HG02759 (cell line): ENCODE measurements at regions not wholly inside any gene's neighbourhood (a gene's known extent, or its start where the extent isn't known, plus 50 kb on each side); places are given as distances from the start of the nearest gene placed in this dataset.

ENCODE experiments used
- ATAC-seq: cut with Tn5 transposase; IDR thresholded peaks from one replicate; pipeline ENCODE4 v1.9.1; 2021; ENCODE audit warnings: mild to moderate bottlenecking, moderate library complexity; ENCODE audit not compliant: unreplicated experiment

- no peak for ATAC-seq
Measured at GRCh38 chr18:24778810-24779418, 318.5 kb downstream of the HRH4 start.

DNA sequence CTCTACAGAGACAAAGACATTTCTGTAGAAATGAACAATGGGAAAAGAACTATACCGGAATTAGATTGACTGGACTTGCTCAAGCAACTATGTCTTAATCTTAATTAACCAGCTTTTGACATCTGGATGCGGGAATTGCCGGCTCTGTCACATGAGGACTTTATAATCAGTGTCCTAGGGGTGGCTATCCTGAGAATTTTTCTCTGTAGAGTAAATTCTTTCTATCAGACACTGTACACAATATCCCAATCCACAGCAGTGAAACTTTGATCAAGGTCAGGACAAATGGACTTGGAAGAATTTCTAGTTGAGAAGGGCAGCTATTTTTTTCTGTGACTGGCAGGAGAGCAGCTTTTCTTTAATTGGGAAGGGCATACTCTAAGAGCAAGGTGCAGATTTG is 322.1 kb downstream of the HRH4 start:
- ATAC-seq = no peak

DNA sequence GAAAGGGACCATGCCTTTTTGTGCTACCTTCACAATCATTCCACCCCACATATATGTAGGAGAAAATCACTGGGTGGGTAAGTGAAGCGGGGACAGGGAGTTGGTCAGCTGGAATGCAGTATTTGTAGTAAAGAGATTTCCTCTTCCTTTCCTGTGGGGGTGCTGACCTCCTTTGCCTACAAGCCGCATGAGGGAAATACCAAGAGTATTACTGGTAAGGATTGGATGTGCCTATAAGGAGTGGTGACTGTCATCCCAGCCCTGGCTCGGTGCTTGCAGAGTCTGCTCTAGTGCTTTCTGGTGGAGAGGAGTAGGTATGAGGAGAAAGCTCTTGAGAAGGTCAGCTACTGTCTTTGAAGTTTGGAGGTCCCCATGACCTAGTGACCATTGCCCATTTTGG is 324.6 kb downstream of the HRH4 start:
- no peak for ATAC-seq

DNA sequence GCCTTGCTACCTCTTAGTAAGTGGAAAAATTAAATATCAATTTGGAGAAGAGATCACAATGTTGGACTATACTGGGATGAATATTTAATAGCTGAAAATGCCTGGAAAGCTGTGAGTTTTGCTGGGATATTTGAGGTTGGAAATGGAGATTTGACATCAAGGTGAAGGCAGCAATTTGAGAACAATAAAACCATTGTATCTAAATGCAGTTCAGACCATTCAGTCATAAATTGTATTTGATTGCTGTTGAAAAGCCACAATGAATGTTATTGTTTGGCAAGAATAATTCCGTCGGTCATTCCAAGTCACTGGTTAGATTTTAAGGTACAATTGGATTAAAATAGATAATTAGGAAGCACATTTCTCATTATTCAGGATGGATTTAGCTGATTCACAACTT is 325.6 kb downstream of the HRH4 start:
- no peak for ATAC-seq

GRCh38 chr18:24790347-24790746 is 329.9 kb downstream of the HRH4 start:
- ATAC-seq = no peak

DNA sequence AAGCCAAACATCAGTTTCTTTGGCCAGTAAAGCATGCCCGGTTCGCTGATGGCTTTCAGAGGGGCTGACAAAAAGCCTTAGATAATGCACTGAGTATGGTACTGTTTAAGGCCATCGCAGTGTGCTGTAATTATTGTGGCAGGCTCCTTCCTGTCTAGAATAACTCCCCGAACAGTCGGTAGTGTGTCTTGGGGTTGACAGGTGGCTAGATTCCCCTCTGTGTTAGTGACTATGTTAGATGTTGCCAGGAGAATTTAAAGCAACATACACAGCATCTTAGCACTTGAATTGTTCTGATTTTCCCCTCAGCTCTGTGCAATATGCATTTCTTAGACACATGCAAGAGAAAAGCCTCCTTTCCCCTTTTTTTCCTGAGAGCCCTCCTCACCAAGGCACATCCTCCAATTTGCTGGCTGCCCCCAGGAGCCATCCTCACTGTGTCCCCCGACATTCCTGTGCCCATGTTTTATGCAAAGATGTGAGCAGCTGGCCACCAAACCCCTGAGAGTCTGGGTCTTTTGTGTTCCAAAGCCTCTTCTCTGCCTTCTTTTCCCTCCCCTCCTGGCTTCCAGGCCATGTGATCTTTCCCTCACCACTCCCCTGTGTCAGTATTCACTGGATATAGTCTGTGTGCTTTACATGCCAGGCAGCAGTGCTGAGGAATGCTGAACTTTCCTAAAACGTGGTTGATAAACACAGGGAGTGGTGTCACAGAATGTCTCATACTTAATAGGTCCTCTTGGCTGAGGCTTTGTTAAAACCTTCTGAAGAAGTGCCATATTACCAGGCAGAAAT is 331.5 kb downstream of the HRH4 start:
- ATAC-seq = no peak

- ATAC-seq = no peak
Measured at GRCh38 chr18:24793742-24794141, 333.3 kb downstream of the HRH4 start.

DNA sequence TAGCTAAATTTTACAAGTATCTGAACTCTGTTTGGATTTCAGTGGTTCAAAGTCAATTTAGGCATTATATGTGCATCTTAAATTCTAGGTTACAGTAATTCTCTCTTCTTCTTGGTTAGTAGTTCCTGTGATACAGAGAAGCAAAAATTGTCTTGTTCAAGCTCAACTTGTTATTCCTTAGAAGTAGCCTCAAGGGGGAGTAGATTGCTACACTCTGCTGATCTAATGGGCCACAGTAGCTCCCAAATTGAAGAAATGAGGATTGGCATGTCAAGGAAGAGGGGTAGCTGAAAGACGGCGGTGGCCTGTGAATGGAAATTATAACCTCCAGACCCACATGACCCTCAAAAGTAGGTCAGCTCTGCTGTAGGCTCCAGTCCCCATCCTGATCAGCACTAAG is 334.7 kb downstream of the HRH4 start:
- no peak for ATAC-seq

DNA sequence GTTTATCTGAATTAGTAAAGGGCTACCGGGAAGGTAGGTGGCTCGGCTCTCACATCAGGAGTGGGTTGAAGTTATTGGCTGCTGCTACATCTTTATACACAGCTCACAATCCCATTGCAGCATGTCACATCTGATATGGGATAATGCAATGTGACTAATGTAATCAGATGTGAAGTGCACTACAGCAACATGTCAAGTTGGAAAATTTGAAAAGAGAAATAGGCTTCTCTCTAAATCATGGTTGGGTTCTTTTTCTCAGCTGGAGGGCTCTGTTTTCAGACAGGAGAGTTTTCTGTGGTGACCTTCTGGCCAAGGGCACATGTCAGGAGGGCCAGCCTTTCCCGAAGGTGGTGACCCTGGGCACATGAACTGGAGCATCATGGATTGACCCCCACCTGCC is 337.5 kb downstream of the HRH4 start:
- no peak for ATAC-seq

DNA sequence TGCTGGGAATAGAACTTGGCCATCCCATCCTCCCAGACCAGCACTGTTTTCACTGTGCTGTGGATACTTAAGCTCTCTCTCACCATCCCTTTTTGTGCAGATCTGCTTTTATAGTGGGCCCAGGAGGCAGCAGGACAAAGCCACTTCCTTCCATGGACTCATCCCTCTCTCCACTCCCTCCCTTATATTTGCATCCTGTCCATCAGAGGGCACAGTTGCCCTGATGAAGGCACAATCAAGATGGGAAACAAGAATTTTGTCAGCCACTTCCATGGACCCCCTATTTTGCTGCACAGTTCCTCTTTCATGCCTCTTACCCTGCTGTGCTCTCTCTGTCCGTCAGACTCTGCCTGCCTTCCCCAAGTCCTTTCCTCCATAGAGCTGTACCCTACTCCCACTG is 338.7 kb downstream of the HRH4 start:
- ATAC-seq = no peak

GRCh38 chr18:24799720-24800119 is 339.3 kb downstream of the HRH4 start:
- ATAC-seq = no peak

- ATAC-seq = no peak
Measured at GRCh38 chr18:24801001-24801400, 340.6 kb downstream of the HRH4 start.

DNA sequence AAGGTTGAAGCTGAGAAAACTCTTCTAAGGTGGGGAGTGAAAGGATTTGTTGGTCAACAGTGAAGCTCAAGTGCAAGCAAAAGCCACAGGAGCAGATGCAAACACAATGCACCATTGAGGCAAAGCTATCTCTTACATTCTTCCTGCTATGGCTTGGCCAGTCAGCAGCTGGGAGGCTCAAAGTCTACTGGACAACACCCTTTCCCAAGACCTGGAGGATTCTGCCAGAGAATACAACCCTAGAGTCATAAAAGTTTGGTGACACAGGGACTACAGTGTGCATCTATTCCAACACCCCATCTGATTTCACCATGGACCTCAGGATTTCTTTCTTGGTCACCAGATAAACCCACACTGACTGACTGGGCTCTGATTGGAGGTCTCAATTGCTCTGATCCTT is 342.0 kb downstream of the HRH4 start:
- no peak for ATAC-seq

DNA sequence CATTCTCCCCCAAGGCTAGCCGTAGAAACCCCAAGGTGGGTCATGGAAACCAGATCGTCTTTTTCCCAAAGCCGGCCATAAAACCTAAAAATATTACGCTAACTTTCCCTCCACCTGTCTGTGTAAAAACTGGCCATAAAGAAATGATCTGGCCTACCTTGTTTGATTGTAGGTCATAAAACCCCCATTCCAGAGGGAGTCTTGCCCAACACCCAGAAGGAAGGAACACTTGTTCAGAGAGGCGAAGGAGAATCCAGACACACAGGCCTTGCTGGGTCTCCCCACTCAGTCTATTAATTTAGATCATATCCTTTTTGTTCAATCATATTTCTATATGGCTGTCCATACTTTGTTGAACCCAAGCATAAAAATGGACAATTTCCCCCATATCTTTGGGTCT is 344.7 kb downstream of the HRH4 start:
- no peak for ATAC-seq

DNA sequence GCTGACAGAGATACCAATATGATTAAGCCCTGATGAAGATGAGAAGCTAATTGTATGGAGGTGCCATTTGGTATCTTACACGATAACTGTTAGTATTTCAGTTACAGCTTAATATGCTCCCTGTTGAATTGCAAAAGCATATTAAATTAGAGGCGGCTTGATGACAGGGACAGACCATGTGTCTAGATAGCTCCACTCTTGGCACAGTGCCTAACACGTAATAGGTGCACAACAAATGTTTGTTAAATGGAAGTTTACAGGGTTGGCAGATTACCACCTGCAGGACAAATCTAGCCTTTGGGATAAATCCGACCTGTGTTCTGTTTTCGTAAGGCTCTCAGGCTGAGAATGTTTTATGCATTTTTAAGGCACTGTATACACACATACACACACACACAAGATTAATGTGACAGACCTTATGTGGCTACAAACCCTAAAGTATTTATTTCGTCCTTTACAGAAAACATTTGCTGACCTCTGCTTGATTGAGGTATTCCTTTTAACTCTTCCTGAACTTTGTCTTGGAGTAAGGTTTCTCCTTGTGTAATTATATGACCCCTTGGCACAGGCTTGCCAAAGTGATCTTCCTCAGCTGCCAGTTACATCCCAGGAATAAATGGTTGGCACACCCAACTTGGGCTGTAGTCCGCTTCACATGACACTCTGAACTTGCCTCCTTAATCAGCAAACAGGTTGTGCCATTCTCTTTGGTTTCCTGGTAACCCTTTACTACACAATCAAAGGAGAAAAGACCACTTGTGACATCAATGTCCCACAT is 348.9 kb downstream of the HRH4 start:
- no peak for ATAC-seq

DNA sequence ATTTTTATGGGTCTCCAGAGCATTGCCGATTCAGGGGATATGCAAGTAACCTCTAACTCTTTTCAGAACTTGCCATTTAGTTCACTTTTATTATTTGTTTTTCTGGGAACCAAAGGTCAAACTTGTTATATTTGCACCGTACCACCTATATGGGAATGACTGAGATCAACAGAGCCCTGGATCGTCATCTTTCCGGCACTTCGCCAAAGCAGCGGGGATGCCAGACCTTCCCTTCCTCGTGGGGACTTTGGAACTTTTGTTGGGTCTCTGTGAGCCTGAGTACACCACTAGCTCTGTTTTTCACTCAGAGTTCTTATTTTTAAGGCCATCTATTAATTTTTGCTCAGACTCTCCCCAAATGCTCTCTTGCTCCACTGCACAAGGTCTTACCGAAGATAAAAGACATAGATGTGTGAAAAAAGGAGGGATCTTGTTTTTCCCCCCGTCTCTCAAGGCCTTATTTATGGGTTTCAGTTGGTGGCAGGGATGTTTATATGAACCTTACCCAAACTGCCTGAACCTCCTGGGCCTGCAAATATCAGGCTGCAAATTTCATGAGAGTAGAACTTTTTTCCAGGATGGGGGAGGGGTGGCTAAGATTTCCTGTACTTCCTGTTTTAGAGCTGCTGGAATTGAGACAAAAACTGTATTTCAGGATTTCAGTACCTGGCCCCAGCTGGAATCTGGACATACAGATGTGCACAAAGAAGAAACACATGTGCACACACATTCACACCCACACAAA is 350.3 kb downstream of the HRH4 start:
- no peak for ATAC-seq

DNA sequence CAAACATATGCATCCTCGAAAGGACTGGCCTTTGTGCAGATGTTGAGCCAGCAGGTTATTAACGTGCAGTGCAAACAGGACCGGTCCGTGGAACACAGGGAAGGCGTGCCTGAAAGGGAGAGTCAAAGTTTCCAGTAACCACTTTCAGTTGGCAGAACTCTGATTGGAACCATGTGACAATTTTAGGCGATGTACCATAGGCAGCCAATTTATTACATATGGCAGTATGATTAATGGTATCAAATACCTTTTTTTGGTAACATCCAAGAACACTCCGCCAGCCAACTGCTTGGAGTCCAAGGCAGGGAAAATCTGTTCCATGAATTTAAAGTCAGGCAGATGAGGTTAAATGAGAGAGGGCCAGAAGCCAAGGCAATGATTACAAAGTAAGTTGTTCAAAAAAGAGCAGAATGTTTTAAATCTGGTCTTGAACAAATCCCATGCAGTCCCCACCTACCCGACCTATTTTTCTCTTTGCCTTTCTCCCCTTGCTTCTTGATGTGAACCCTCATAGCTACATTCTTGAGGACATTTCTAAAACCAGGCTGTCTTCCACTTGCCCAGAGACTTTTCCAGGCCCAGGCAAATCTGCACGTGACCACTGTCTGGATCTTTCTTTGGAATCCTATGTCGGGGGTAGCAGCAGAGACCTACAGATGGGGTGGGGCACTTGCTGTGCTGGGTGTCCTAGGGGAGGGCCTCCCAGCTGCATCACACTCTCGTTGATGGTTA is 351.7 kb downstream of the HRH4 start:
- no peak for ATAC-seq

- no peak for ATAC-seq
Measured at GRCh38 chr18:24814521-24814920, 354.1 kb downstream of the HRH4 start.

- ATAC-seq = no peak
Measured at GRCh38 chr18:24817150-24817549, 356.7 kb downstream of the HRH4 start.

- no peak for ATAC-seq
Measured at GRCh38 chr18:24817587-24818371, 357.3 kb downstream of the HRH4 start.
